ENCODE measurements at regions not wholly inside any gene's neighbourhood (a gene's known extent, or its start where the extent isn't known, plus 50 kb on each side); places are given as distances from the start of the nearest gene placed in this dataset.

DNA sequence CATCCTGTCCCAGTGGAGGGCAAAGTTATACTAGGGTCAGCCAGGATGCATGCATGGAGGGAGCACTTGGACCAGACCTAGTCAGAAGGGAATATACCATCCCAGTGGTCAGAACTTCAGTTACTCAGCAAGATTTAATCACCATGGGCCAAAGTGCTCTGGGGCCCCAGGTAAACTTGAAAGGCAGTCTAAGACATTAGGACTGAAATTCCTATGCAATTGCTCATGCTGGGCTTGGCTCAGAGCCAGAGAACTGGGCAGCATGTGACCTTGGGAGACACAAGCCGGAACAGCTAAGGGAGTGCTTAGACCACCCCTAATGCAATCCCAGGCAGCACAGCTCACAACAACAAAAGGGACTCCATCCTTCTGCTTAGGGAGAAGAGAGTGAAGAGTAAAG lies 401.3 kb downstream of the KCNJ3 start:
- H3K27me3 ChIP-seq: no peaks in the 10 kb centered on the region
- no peak for TF ChIP-seq CTCF (IDR thresholded peaks at IDR 0.05)
- no peak for TF ChIP-seq POLR2A (IDR thresholded peaks at IDR 0.05)
- H3K36me3 ChIP-seq: no peaks in the 10 kb centered on the region
- no peak overlapping the region for H3K4me3 ChIP-seq
- no peaks in the 10 kb centered on the region for H3K9me3 ChIP-seq
- intact Hi-C loops (cut with DNase I; ENCODE audit: low total_unique reads): no loop called here
- H3K27ac ChIP-seq: no peak overlapping the region
- H3K4me1 ChIP-seq: no peaks in the 10 kb centered on the region
- no peak for DNase-seq

DNA sequence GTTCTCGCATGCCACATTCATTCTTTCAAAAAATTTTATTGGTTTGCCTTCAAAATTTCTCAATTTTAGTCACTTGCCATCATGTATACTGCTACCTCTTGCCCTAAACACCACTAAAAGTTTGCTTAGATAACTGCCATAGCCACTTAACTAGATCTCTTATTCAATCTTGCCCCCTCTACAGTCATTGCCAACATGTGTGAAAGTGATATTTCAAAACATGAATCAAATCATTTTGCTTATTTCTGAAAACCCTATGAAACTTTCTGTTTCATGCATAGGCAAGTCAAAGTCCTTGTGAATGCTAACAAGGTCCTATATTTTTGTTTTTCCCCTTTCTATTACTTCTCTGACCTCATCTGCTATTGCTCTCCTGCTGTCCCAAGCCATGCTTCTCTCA lies 397.1 kb downstream of the KCNJ3 start:
- intact Hi-C loops (cut with DNase I; ENCODE audit: low total_unique reads): no loop called here

DNA sequence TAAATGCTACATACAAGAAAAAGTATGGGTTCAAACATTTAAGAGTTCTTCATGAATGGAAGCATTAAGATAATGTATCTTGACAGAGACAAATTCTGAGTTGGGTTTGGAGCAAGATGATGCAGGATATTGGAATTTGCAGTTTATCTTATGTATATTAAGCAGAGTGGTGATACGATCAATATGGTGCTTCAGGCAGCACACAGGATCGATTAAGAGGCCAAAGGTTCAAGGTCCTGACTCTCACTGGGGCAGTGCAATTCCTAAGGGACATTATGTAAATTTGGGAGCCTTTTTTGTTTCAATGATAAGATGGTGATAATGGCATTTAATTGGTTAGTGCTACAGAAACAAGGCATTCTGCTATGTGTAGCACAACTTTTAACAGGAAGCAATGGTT lies 381.9 kb downstream of the KCNJ3 start:
- intact Hi-C loops (cut with DNase I; ENCODE audit: low total_unique reads): no loop called here
- no peak overlapping the region for H3K27ac ChIP-seq
- no peak overlapping the region for H3K4me3 ChIP-seq
- TF ChIP-seq POLR2A (IDR thresholded peaks at IDR 0.05) (no peak), CTCF (IDR thresholded peaks at IDR 0.05) (no peak)
- DNase-seq: no peak
- no peaks in the 10 kb centered on the region for H3K9me3 ChIP-seq
- H3K36me3 ChIP-seq: no peaks in the 10 kb centered on the region
- H3K4me1 ChIP-seq: no peaks in the 10 kb centered on the region
- no peaks in the 10 kb centered on the region for H3K27me3 ChIP-seq

More for the DNA sequence above, 397.1 kb downstream of the KCNJ3 start:
- no peaks in the 10 kb centered on the region for H3K27me3 ChIP-seq
- H3K36me3 ChIP-seq: no peaks in the 10 kb centered on the region
- no peak overlapping the region for H3K4me3 ChIP-seq
- no peaks in the 10 kb centered on the region for H3K9me3 ChIP-seq
- H3K4me1 ChIP-seq: no peaks in the 10 kb centered on the region
- no peak overlapping the region for H3K27ac ChIP-seq
- TF ChIP-seq POLR2A (IDR thresholded peaks at IDR 0.05): no peak
- no peak for TF ChIP-seq CTCF (IDR thresholded peaks at IDR 0.05)
- DNase-seq: no peak

DNA sequence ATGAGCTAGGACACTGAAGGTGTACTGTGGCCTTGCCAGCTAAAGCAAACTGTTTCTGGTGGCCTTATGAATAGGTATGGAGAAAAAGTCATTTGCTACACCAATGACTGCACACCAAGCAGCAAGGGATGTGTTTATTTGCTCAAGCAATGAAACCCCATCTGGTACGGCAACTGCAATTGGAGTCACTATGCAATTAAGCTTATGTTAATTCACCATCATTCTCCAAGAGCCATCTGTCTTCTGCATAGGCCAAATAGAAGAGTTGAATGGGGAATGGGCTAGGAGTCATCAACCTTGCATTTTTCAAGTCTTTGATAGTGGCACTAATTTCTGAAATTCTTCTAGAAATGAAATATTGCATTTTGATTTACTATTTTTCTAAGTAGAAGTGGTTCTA lies 372.0 kb downstream of the KCNJ3 start:
- H3K4me3 ChIP-seq: no peak overlapping the region
- intact Hi-C loops (cut with DNase I; ENCODE audit: low total_unique reads): no loop called here
- no peaks in the 10 kb centered on the region for H3K4me1 ChIP-seq

DNA sequence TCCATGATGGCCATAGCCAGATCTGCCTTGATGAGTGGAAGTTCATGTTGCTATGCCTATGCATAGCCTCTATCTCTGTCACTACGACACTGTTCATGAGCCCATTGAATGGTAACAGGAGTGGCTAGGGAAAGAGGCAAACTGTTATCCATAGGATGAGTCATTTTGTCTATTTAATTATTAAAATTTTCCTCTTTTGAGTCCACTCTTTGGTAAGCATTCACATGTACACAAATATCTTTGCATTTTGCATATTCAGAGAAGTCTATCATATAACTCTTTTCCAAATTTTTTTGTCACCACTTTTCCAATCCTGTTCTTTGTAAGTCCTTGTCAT lies 364.4 kb downstream of the KCNJ3 start:
- Histone ChIP-seq H3K27ac (no peak overlapping the region), H3K9me3 (no peaks in the 10 kb centered on the region), H3K27me3 (no peaks in the 10 kb centered on the region), H3K4me1 (no peaks in the 10 kb centered on the region), H3K36me3 (no peaks in the 10 kb centered on the region), H3K4me3 (no peak overlapping the region)
- intact Hi-C loops (cut with DNase I; ENCODE audit: low total_unique reads): no loop called here
- no peak for DNase-seq
- TF ChIP-seq CTCF (IDR thresholded peaks at IDR 0.05) (no peak), POLR2A (IDR thresholded peaks at IDR 0.05) (no peak)

More for the DNA sequence above, 372.0 kb downstream of the KCNJ3 start:
- TF ChIP-seq CTCF (IDR thresholded peaks at IDR 0.05): no peak
- no peak for TF ChIP-seq POLR2A (IDR thresholded peaks at IDR 0.05)
- Histone ChIP-seq H3K36me3 (no peaks in the 10 kb centered on the region), H3K27ac (no peak overlapping the region), H3K9me3 (no peaks in the 10 kb centered on the region), H3K27me3 (no peaks in the 10 kb centered on the region)
- no peak for DNase-seq
